ENCODE measurements at regions not wholly inside any gene's neighbourhood (a gene's known extent, or its start where the extent isn't known, plus 50 kb on each side); places are given as distances from the start of the nearest gene placed in this dataset.

GRCh38 chr1:38536089-38536488, 323.5 kb downstream of the RRAGC start:
- H3K4me1 ChIP-seq (ENCODE audit: control insufficient read depth in 1 of 2, insufficient read depth in 2 of 2, low read length in 2 of 2): no peaks in the 10 kb centered on the region
- H3K27me3 ChIP-seq (ENCODE audit: insufficient read depth, low read length): peaks cover 5% of the 10 kb centered on the region; the same call in 1 of the 2 replicates
- H3K36me3 ChIP-seq (ENCODE audit: control insufficient read depth in 1 of 2, insufficient read depth in 2 of 2, low read length in 2 of 2): no peaks in the 10 kb centered on the region
- DNase-seq (ENCODE audit: low read depth, low spot score): no peak
- ChIA-PET POLR2A (no interaction called here), CTCF (no interaction called here), RAD21 (ENCODE audit: low non-redundant PET in 1 of 2, low total read pairs in 2 of 2, uncharacterized antibody in 2 of 2, unreplicated experiment in 2 of 2) (no interaction called here)
- intact Hi-C loops (cut with micrococcal nuclease): no loop called here
- BruUV-seq (replicated peaks): no TSS peak
- no peak overlapping the region for H3K27ac ChIP-seq (ENCODE audit: low read depth, low read length)
- H3K4me3 ChIP-seq (replicated peaks in 1 of 2; ENCODE audit: low read depth in 1 of 2, low read length in 2 of 2): no peak overlapping the region
- H3K79me2 ChIP-seq (ENCODE audit: insufficient read depth, low read length): no peaks in the 10 kb centered on the region
- no peak overlapping the region for H3K4me2 ChIP-seq (ENCODE audit: low read length)
- no peak for ATAC-seq
- H2AFZ ChIP-seq (ENCODE audit: low read depth, low read length, poor library complexity, severe bottlenecking): no peak overlapping the region
- H4K20me1 ChIP-seq (ENCODE audit: insufficient read depth): no peaks in the 10 kb centered on the region
- no peak overlapping the region for H3K9ac ChIP-seq (ENCODE audit: low read length)
- no peaks in the 10 kb centered on the region for H3K9me3 ChIP-seq (ENCODE audit: control insufficient read depth in 1 of 2, insufficient read depth in 1 of 2, low read depth in 1 of 2, low read length in 2 of 2)
- H3K9me2 ChIP-seq (ENCODE audit: insufficient read depth): no peaks in the 10 kb centered on the region
- TF ChIP-seq FOSL1 (IDR thresholded peaks at IDR 0.05; ENCODE audit: low read depth) (no peak), EGR1 (IDR thresholded peaks at IDR 0.05; ENCODE audit: low read depth) (no peak), CBX3 (IDR thresholded peaks at IDR 0.05; ENCODE audit: low read depth) (no peak), RAD21 (IDR thresholded peaks at IDR 0.05; ENCODE audit: low read depth) (no peak), ZNF274 (IDR thresholded peaks at IDR 0.05; ENCODE audit: low read depth, low read length) (no peak), ZFX (IDR thresholded peaks at IDR 0.05) (no peak)

GRCh38 chr1:38534473-38534823, 325.1 kb downstream of the RRAGC start:
- DNase-seq (ENCODE audit: low read depth, low spot score): no peak
- Histone ChIP-seq H3K79me2 (ENCODE audit: insufficient read depth, low read length) (no peaks in the 10 kb centered on the region), H3K9me2 (ENCODE audit: insufficient read depth) (no peaks in the 10 kb centered on the region), H3K27me3 (ENCODE audit: insufficient read depth, low read length) (peaks cover 5% of the 10 kb centered on the region; the same call in 1 of the 2 replicates), H3K36me3 (ENCODE audit: control insufficient read depth in 1 of 2, insufficient read depth in 2 of 2, low read length in 2 of 2) (no peaks in the 10 kb centered on the region), H4K20me1 (ENCODE audit: insufficient read depth) (no peaks in the 10 kb centered on the region), H2AFZ (ENCODE audit: low read depth, low read length, poor library complexity, severe bottlenecking) (no peak overlapping the region), H3K9ac (ENCODE audit: low read length) (no peak overlapping the region), H3K4me3 (replicated peaks in 1 of 2; ENCODE audit: low read depth in 1 of 2, low read length in 2 of 2) (no peak overlapping the region), H3K4me1 (ENCODE audit: control insufficient read depth in 1 of 2, insufficient read depth in 2 of 2, low read length in 2 of 2) (no peaks in the 10 kb centered on the region), H3K9me3 (ENCODE audit: control insufficient read depth in 1 of 2, insufficient read depth in 1 of 2, low read depth in 1 of 2, low read length in 2 of 2) (no peaks in the 10 kb centered on the region), H3K4me2 (ENCODE audit: low read length) (no peak overlapping the region), H3K27ac (ENCODE audit: low read depth, low read length) (no peak overlapping the region)
- ATAC-seq: no peak
- RAD21 ChIA-PET (ENCODE audit: low non-redundant PET in 1 of 2, low total read pairs in 2 of 2, uncharacterized antibody in 2 of 2, unreplicated experiment in 2 of 2): no interaction called here
- POLR2A ChIA-PET: no interaction called here
- CTCF ChIA-PET: no interaction called here
- BruUV-seq (replicated peaks): no TSS peak
- intact Hi-C loops (cut with micrococcal nuclease): no loop called here
- TF ChIP-seq MAX (IDR thresholded peaks at IDR 0.05) (no peak), EZH2phosphoT487 (IDR thresholded peaks at IDR 0.05; ENCODE audit: borderline replicate concordance) (no peak), POLR2AphosphoS5 (IDR thresholded peaks at IDR 0.05; ENCODE audit: low read depth, low read length) (no peak), ZBTB33 (IDR thresholded peaks at IDR 0.05; ENCODE audit: extremely low read depth, insufficient replicate concordance, low read length) (no peak), EZH2 (IDR thresholded peaks at IDR 0.05) (no peak), JUND (IDR thresholded peaks at IDR 0.05) (no peak), RAD21 (IDR thresholded peaks at IDR 0.05; ENCODE audit: low read depth) (no peak), ZNF274 (IDR thresholded peaks at IDR 0.05; ENCODE audit: low read depth, low read length) (no peak), EGR1 (IDR thresholded peaks at IDR 0.05; ENCODE audit: low read depth) (no peak), FOSL1 (IDR thresholded peaks at IDR 0.05; ENCODE audit: low read depth) (no peak), ZFX (IDR thresholded peaks at IDR 0.05) (no peak), CEBPB (IDR thresholded peaks at IDR 0.05; ENCODE audit: low read depth) (no peak), SRF (IDR thresholded peaks at IDR 0.05; ENCODE audit: low read depth) (no peak), CTCF (IDR thresholded peaks at IDR 0.05 in 2 of 3, conservative IDR thresholded peaks at IDR 0.05 in 1 of 3; ENCODE audit: borderline replicate concordance in 1 of 3, insufficient read depth in 1 of 3, low read depth in 2 of 3, low read length in 2 of 3) (no peak)
